ENCODE measurements at regions not wholly inside any gene's neighbourhood (a gene's known extent, or its start where the extent isn't known, plus 50 kb on each side); places are given as distances from the start of the nearest gene placed in this dataset.

DNA sequence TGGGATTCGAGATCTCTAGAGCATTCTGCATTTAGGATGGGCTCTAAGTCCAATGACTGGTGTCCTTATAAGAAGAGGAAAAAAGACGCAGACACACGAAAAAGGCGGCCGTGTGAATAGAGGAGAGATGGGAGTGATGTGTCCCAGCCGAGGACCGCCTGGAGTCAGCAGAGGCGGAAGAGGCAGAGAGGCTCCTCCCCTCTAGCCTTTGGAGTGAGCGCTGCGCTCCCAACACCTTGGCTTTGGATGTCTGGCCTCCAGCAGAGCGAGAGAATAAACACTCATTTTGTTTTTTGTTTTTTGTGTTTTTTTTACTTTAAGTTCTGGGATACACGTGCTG is 83.0 kb upstream of the RTL6 start:
- 68% methylated on average over 12 of the region's 12 CpGs for WGBS (ENCODE audit: insufficient coverage, low coverage, low lambda C conversion rate, missing lambda C conversion rate)
- H3K4me3 ChIP-seq: no peak overlapping the region
- H3K4me1 ChIP-seq: no peaks in the 10 kb centered on the region
- H3K27ac ChIP-seq: no peak overlapping the region
- ATAC-seq (no peak), DNase-seq (peak in 2 of 3 donors; percentile 15 to 34)
- TF ChIP-seq, protein P1, sequence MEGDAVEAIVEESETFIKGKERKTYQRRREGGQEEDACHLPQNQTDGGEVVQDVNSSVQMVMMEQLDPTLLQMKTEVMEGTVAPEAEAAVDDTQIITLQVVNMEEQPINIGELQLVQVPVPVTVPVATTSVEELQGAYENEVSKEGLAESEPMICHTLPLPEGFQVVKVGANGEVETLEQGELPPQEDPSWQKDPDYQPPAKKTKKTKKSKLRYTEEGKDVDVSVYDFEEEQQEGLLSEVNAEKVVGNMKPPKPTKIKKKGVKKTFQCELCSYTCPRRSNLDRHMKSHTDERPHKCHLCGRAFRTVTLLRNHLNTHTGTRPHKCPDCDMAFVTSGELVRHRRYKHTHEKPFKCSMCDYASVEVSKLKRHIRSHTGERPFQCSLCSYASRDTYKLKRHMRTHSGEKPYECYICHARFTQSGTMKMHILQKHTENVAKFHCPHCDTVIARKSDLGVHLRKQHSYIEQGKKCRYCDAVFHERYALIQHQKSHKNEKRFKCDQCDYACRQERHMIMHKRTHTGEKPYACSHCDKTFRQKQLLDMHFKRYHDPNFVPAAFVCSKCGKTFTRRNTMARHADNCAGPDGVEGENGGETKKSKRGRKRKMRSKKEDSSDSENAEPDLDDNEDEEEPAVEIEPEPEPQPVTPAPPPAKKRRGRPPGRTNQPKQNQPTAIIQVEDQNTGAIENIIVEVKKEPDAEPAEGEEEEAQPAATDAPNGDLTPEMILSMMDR (IDR thresholded peaks at IDR 0.05): no peak
- TF ChIP-seq POLR2A (IDR thresholded peaks at IDR 0.05): no peak
- intact Hi-C loops (cut with DNase I): no loop called here
- no peaks in the 10 kb centered on the region for H3K36me3 ChIP-seq
- no peaks in the 10 kb centered on the region for H3K9me3 ChIP-seq
- H3K27me3 ChIP-seq: no peaks in the 10 kb centered on the region

DNA sequence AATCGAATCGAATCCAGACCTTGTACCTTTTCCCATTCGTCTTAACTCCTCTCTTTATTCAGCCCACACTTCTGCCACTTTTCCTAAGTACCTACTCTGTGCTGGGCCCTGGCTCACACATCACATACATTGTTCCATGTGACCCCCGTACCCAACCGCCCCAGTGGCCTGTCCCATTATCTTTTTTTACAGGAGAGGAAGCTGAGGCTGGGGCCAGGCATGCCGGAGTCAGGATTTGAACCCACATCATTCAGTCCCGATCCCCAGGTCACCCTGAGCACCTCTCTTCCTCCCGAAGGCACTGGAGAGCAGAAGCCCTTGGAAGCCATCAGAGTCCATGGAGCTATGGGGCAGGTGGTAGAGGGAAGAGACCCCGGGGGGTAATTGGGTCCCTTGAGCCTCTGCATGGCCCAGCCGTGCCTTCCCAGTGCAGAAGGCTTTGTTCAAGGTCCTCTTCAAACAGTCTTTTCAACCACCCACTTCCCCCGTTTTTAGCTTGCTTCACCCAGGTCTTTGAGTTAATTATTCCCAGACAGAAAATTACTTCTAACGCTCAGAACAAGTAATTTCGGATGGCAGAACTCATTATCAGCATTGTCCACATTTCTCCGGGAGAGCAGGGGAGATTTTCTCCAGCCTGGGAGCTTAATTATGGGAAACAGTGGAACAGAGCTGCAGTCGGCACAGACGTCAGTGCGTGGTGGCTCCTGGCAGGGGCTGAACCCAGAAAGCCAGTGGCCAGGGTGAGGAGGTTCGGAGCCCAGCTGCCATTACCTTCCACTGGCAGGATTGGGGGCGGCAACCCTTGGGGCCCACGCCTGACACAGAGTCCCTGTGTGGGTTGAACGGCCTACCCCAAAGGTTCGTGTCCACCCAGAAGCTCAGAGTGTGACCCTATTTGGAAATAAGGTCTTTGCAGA is 82.4 kb upstream of the RTL6 start:
- no peak overlapping the region for H3K27ac ChIP-seq
- H3K4me3 ChIP-seq: no peak overlapping the region
- H3K9me3 ChIP-seq: no peaks in the 10 kb centered on the region
- TF ChIP-seq POLR2A (IDR thresholded peaks at IDR 0.05): no peak
- TF ChIP-seq, protein P1 (IDR thresholded peaks at IDR 0.05): no peak
- ATAC-seq: no peak
- H3K36me3 ChIP-seq: no peaks in the 10 kb centered on the region
- H3K27me3 ChIP-seq: no peaks in the 10 kb centered on the region
- no peaks in the 10 kb centered on the region for H3K4me1 ChIP-seq
- intact Hi-C loops (cut with DNase I): no loop called here
- 38% methylated on average over 11 of the region's 22 CpGs for WGBS (ENCODE audit: insufficient coverage, low coverage, low lambda C conversion rate, missing lambda C conversion rate)
- peak in 2 of 3 donors; percentile 23 to 27 for DNase-seq

DNA sequence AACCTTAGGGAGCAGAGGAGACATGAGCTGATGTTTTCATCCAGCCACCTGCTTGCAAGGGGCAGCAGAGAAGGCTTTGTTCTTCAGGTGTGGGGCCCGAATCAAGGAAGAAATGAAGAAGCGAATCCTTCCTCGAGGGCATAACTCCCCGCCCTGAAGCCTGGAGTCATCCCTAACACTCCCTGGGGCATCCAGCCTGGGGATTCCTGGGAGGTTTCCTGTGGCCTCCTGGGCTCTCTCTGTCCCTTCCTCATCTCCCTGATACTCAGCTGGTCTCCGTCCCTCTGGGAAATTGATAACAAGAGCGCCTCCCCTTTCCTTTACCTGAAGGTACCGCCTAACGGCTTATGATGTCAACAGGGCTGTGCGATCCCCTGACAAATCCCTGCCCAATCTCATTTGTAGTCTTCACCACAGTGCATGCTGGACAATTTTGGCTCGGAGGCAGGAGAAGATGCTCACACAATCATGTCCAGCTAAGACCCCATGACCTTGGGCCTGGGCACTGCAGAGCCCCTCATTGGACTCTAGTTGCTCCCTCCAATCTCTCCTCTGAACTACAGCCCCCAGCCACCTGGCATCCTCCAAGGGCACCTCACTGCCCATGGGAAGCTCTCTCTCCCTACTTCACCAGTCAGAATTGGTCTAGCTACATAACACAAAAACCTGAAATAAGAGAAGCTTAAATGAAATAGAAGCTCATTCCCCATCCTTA is 80.6 kb upstream of the RTL6 start:
- Histone ChIP-seq H3K36me3 (no peaks in the 10 kb centered on the region), H3K9me3 (no peaks in the 10 kb centered on the region), H3K4me1 (no peaks in the 10 kb centered on the region), H3K27ac (no peak overlapping the region), H3K27me3 (no peaks in the 10 kb centered on the region), H3K4me3 (no peak overlapping the region)
- ATAC-seq (no peak), DNase-seq (peak in 2 of 3 donors; percentile 10 to 20)
- WGBS (ENCODE audit: insufficient coverage, low coverage, low lambda C conversion rate, missing lambda C conversion rate): 57% methylated on average over 8 of the region's 10 CpGs
- intact Hi-C loops (cut with DNase I): no loop called here
- TF ChIP-seq, protein P1 (IDR thresholded peaks at IDR 0.05): no peak
- no peak for TF ChIP-seq POLR2A (IDR thresholded peaks at IDR 0.05)

DNA sequence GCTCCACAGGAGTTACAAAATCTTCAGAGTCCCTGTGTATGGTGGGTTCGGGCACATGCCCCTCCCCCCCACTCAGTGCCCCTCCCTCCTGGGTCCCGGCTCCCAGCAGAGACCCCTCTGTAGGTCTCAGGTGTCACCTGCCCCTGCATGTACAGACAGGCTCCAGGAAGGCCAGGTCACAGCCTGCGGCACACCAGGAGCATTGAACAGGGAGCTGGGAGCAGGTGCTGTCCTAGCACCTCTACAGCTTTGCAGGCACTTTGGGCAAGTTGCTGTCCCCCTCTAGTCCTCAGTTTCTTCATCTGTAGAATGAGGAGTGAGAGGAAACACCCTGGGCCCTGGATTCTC is 80.1 kb upstream of the RTL6 start:
- Histone ChIP-seq H3K9me3 (no peaks in the 10 kb centered on the region), H3K27me3 (no peaks in the 10 kb centered on the region), H3K4me3 (no peak overlapping the region), H3K4me1 (no peaks in the 10 kb centered on the region), H3K36me3 (no peaks in the 10 kb centered on the region), H3K27ac (no peak overlapping the region)
- DNase-seq (no peak), ATAC-seq (no peak)
- no peak for TF ChIP-seq POLR2A (IDR thresholded peaks at IDR 0.05)
- TF ChIP-seq, protein P1 (IDR thresholded peaks at IDR 0.05): no peak
- intact Hi-C loops (cut with DNase I): no loop called here
- no CpG with 5 or more reads among the region's 3 CpGs for WGBS (ENCODE audit: insufficient coverage, low coverage, low lambda C conversion rate, missing lambda C conversion rate)
